ENCODE measurements at regions not wholly inside any gene's neighbourhood (a gene's known extent, or its start where the extent isn't known, plus 50 kb on each side); places are given as distances from the start of the nearest gene placed in this dataset.

- Histone ChIP-seq H3K36me3 (replicated peaks in 1 of 2; ENCODE audit: insufficient read depth in 1 of 2, low read depth in 2 of 2) (no peaks in the 10 kb centered on the region), H3K4me1 (no peaks in the 10 kb centered on the region), H3K27ac (no peak overlapping the region), H3K9me3 (no peaks in the 10 kb centered on the region), H3K27me3 (no peaks in the 10 kb centered on the region), H3K4me3 (no peak overlapping the region)
- DNase-seq (no peak), ATAC-seq (no peak)
- 77 to 89% methylated on average over 10 of the region's 10 CpGs for WGBS, 2 donors
- intact Hi-C loops (cut with DNase I) = no loop called here
- TF ChIP-seq, protein P1, sequence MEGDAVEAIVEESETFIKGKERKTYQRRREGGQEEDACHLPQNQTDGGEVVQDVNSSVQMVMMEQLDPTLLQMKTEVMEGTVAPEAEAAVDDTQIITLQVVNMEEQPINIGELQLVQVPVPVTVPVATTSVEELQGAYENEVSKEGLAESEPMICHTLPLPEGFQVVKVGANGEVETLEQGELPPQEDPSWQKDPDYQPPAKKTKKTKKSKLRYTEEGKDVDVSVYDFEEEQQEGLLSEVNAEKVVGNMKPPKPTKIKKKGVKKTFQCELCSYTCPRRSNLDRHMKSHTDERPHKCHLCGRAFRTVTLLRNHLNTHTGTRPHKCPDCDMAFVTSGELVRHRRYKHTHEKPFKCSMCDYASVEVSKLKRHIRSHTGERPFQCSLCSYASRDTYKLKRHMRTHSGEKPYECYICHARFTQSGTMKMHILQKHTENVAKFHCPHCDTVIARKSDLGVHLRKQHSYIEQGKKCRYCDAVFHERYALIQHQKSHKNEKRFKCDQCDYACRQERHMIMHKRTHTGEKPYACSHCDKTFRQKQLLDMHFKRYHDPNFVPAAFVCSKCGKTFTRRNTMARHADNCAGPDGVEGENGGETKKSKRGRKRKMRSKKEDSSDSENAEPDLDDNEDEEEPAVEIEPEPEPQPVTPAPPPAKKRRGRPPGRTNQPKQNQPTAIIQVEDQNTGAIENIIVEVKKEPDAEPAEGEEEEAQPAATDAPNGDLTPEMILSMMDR (IDR thresholded peaks at IDR 0.05) = no peak
- no peak for TF ChIP-seq POLR2A (IDR thresholded peaks at IDR 0.05)
These were observed 324.6 kb upstream of the MTNR1B start for GRCh38 chr11:92644595-92645445.

DNA sequence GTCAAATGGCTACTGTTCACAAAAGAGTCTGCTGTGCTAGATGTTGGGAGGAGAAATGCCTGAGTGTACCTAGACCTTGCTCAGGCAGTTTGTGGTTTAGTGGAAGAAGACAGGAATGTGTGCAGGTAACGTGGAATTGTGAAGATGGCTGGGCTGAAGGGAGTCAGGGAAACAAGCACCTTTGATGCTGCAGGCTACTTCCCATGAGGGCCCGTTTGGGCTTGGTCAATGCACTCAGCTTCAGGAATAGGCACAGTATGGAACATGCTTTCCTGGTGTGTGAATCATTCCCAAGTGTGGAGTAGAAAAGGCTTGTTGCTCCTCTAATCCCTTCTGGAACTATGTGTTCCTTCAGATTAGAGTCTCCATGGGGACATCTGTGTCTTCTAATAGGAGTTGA, 318.3 kb upstream of the MTNR1B start:
- Histone ChIP-seq H3K36me3 (replicated peaks in 1 of 2; ENCODE audit: insufficient read depth in 1 of 2, low read depth in 2 of 2) (no peaks in the 10 kb centered on the region), H3K27me3 (no peaks in the 10 kb centered on the region), H3K9me3 (no peaks in the 10 kb centered on the region), H3K27ac (no peak overlapping the region), H3K4me3 (no peak overlapping the region), H3K4me1 (no peaks in the 10 kb centered on the region)
- ATAC-seq (no peak), DNase-seq (no peak)
- 49 to 73% methylated on average over 2 of the region's 2 CpGs for WGBS, 2 donors
- intact Hi-C loops (cut with DNase I) = no loop called here
- TF ChIP-seq, protein P1 (IDR thresholded peaks at IDR 0.05) = no peak

DNA sequence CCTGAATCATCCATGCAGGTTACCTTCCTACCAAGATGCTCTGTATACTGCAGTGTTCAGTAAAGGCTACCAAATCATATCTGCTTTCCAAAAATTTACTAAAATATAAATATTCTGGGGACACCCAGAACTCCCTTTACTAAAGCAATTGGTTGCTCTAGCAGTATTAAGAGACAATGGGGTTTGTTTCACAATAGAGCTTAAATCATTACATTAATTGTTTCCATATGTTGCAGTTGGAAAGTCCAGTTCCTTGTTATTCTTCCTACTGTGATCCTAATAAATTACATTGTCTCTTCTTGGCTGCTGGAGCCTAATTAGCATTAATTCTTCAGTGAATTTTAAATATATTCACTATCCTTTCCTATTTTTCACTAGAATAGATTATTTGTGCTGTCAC, 316.0 kb upstream of the MTNR1B start:
- DNase-seq (no peak), ATAC-seq (no peak)
- H3K36me3 ChIP-seq (replicated peaks in 1 of 2; ENCODE audit: insufficient read depth in 1 of 2, low read depth in 2 of 2) = no peaks in the 10 kb centered on the region
- intact Hi-C loops (cut with DNase I) = no loop called here
- no peaks in the 10 kb centered on the region for H3K9me3 ChIP-seq
- H3K4me3 ChIP-seq = no peak overlapping the region
- H3K27ac ChIP-seq = no peak overlapping the region
- H3K4me1 ChIP-seq = no peaks in the 10 kb centered on the region
- TF ChIP-seq, protein P1 (IDR thresholded peaks at IDR 0.05) = no peak
- TF ChIP-seq POLR2A (IDR thresholded peaks at IDR 0.05) = no peak
- no peaks in the 10 kb centered on the region for H3K27me3 ChIP-seq

- H3K9me3 ChIP-seq = no peaks in the 10 kb centered on the region
- no peak for TF ChIP-seq POLR2A (IDR thresholded peaks at IDR 0.05)
- TF ChIP-seq, protein P1 (IDR thresholded peaks at IDR 0.05) = no peak
- no peak for DNase-seq
- no peak overlapping the region for H3K27ac ChIP-seq
- ATAC-seq = no peak
- no peaks in the 10 kb centered on the region for H3K4me1 ChIP-seq
- WGBS, 2 donors = 34 to 50% methylated on average over 2 of the region's 2 CpGs
- no peaks in the 10 kb centered on the region for H3K27me3 ChIP-seq
- H3K4me3 ChIP-seq = no peak overlapping the region
- intact Hi-C loops (cut with DNase I) = no loop called here
- no peaks in the 10 kb centered on the region for H3K36me3 ChIP-seq (replicated peaks in 1 of 2; ENCODE audit: insufficient read depth in 1 of 2, low read depth in 2 of 2)
These were observed 312.7 kb upstream of the MTNR1B start for GRCh38 chr11:92656783-92657182.

GRCh38 chr11:92657226-92657625, 312.2 kb upstream of the MTNR1B start:
- no peaks in the 10 kb centered on the region for H3K36me3 ChIP-seq (replicated peaks in 1 of 2; ENCODE audit: insufficient read depth in 1 of 2, low read depth in 2 of 2)
- H3K27me3 ChIP-seq = no peaks in the 10 kb centered on the region
- H3K4me1 ChIP-seq = no peaks in the 10 kb centered on the region
- H3K4me3 ChIP-seq = no peak overlapping the region
- H3K27ac ChIP-seq = no peak overlapping the region
- intact Hi-C loops (cut with DNase I) = no loop called here
- 40 to 53% methylated on average over 2 of the region's 2 CpGs for WGBS, 2 donors
- ATAC-seq (no peak), DNase-seq (no peak)
- H3K9me3 ChIP-seq = no peaks in the 10 kb centered on the region
- no peak for TF ChIP-seq POLR2A (IDR thresholded peaks at IDR 0.05)

All from body of pancreas (tissue), 4 donors.